Epithelial cell of proximal tubule (primary cell): ENCODE measurements at regions not wholly inside any gene's neighbourhood (a gene's known extent, or its start where the extent isn't known, plus 50 kb on each side); places are given as distances from the start of the nearest gene placed in this dataset.

Source experiments
- DNase-seq: peaks from one replicate; pipeline ENCODE4 v3.0.0-alpha.2; 2011; ENCODE audit warnings: low read depth
- H3K4me3 ChIP-seq: 2 replicates; pipeline ENCODE4 v1.5.1; 2011; ENCODE audit warnings: low read depth, mild to moderate bottlenecking, low read length
- TF ChIP-seq, protein P1 (sequence below): conservative IDR thresholded peaks from 2 replicates; pipeline ENCODE4 v1.5.1; 2012; ENCODE audit warnings: low read depth, mild to moderate bottlenecking, low read length

DNA sequence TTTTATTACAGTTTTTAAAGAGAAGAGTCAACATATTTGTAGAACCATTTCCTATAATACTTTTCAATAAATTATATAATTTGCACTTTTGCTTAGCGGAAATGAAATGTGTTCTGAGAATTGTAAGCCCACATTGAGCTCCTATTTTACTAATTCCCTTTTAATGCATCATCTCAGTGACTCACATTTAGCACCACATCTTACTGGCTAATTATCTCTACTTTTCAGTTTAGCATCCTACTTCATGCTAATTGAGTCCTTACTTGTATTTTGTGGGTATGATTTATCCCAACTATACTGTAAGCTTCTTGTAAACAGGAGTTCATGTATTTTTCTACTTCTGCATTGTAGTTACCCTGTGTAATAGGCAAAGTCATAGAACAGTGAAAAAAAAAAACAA is 67.5 kb downstream of the TMX1 start:
- DNase-seq, result no peak
- no peak overlapping the region for H3K4me3 ChIP-seq
- TF ChIP-seq, protein P1, sequence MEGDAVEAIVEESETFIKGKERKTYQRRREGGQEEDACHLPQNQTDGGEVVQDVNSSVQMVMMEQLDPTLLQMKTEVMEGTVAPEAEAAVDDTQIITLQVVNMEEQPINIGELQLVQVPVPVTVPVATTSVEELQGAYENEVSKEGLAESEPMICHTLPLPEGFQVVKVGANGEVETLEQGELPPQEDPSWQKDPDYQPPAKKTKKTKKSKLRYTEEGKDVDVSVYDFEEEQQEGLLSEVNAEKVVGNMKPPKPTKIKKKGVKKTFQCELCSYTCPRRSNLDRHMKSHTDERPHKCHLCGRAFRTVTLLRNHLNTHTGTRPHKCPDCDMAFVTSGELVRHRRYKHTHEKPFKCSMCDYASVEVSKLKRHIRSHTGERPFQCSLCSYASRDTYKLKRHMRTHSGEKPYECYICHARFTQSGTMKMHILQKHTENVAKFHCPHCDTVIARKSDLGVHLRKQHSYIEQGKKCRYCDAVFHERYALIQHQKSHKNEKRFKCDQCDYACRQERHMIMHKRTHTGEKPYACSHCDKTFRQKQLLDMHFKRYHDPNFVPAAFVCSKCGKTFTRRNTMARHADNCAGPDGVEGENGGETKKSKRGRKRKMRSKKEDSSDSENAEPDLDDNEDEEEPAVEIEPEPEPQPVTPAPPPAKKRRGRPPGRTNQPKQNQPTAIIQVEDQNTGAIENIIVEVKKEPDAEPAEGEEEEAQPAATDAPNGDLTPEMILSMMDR, result no peak

DNA sequence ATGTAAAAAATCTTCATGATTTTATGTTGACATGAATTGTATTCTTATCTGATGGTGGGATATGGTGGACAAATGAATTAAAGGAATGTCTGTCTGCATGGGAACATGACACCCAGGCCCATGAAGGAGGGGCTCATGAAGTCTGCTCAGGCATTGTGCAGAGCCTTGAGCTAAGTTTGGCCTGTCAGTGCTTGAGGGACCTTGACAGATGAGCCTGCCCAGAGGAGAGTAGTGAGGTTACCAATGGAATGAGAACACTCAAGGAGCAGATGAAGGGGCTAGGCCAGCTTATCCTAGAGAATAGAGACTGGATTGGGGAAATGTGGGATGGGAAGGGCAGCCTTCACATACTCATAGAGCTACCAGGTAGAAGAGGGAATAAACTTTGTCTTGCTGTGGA is 68.8 kb downstream of the TMX1 start:
- TF ChIP-seq, protein P1, result no peak
- no peak overlapping the region for H3K4me3 ChIP-seq
- no peak for DNase-seq

DNA sequence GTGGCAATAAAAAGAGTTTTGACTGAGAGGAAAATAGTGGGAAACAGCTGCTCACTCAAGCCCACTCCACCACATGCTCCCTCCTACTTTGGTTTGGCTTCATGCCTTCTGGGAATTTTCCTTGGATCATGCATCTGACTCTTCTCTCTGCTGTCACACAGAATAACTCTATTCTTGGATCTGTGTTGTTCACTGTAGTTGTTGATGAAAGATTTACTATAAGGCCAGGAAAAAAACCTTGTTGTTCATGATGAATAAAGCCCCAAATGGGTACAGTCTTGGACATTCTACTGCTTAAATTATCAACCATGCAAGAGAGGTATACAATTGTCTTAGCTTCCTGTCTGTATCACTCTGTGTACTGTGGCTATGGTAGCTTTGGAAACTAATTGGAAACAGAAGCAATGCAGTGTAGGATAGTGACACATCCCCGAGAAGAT is 70.5 kb downstream of the TMX1 start:
- TF ChIP-seq, protein P1, result no peak
- DNase-seq, result no peak
- H3K4me3 ChIP-seq, result no peak overlapping the region

DNA sequence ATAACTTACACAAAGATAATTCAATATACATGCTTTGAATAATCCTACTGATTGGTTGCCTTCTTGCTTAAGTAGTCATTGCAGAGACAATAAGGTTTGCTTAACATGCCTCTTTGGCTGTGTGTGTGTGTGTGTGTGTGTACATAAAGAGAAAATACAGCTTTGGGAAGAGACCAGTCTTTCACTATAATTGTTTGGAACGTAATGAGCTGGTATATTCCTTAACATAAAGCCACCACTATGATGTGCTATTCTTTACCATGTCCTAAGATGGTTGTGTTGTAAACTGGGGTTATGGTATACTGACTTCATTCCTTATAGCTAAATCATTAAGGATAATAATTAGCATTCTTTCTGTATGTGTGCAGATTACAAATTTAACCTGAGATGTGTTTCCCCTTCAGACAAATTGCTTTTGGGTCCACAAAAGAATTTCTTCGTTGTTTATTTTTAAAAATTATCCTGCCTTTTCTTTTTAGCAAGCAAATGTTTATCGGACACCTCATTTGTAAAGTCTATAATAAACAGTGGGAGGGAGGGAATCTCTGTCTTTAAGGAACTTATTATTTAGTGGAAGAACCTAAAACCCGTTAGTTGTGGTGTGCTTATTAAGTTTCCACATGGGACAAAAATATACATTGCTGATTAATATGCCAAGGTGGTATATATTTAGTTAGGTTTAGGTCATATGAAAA is 74.4 kb downstream of the TMX1 start:
- TF ChIP-seq, protein P1, result no peak
- DNase-seq, result no peak
- no peak overlapping the region for H3K4me3 ChIP-seq

DNA sequence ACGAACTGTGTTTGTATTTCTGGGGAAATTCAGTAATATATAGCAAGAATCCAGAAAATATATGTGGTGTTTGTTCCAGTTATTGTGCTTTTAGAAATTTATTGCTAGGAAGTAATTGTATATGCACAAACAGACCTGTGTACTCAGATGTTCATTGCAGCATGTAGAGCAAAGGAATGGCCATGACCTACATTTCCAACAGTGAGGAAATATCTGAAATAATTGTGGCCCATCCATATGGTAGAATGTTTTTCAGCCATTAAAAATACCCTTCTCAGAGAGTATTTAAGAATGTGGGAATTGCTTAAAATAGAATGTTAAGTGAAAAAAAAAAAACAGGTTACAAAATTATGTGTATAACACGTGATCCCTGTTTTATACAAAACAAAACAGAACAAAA is 77.3 kb downstream of the TMX1 start:
- TF ChIP-seq, protein P1, result no peak
- DNase-seq, result no peak
- no peak overlapping the region for H3K4me3 ChIP-seq

DNA sequence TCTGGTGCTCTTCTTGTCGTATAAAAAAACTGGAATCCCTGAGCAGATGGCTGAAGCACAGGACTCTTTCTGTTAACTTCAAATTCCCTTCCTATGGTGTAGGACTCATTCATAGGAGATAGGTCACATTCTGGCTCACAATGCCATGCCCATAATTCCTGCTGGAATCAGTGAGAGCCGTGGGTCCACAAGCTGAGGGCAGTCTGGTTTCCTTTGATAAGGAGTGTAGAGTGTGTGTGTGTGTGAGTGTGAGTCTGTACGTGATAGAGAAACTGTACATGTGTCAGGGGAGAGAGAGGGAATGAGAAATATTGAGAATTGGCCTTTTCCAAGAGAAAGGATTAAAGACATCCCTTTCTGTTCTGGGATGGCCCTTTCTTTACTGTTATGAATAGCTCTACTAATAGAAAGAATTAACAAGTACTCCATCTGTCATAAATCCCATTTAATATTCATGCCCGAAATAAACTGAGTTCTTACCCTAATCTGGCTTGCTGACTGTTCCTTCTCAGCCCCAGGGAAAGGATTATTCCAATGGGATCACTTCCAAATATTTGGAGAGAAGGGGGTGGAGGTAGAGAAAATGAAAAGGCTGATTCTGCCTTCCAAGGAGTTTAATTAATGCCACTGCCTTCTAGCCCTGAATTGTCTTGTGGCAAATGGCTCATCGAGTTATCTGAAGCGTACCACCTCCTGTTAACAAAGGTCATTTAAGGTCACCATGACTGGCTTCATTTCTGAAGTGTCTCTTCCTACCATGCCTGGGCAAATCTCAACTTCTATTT is 79.0 kb downstream of the TMX1 start:
- no peak for DNase-seq
- TF ChIP-seq, protein P1, result no peak
- no peak overlapping the region for H3K4me3 ChIP-seq
